ENCODE measurements at regions not wholly inside any gene's neighbourhood (a gene's known extent, or its start where the extent isn't known, plus 50 kb on each side); places are given as distances from the start of the nearest gene placed in this dataset.

- no peaks in the 10 kb centered on the region for H3K36me3 ChIP-seq
- no peaks in the 10 kb centered on the region for H3K27me3 ChIP-seq
- 73 to 81% methylated on average over 1 of the region's 1 CpG for WGBS, 2 donors
- H3K27ac ChIP-seq, result no peak overlapping the region
- no peak for TF ChIP-seq POLR2A (IDR thresholded peaks at IDR 0.05)
- intact Hi-C loops (cut with DNase I), result no loop called here
- no peak for DNase-seq
- H3K4me3 ChIP-seq, result no peak overlapping the region
- H3K4me1 ChIP-seq, result no peaks in the 10 kb centered on the region
- no peaks in the 10 kb centered on the region for H3K9me3 ChIP-seq
Measured at GRCh38 chr1:83500531-83500930, 498.4 kb downstream of the TTLL7 start.

GRCh38 chr1:83499998-83500397 lies 498.9 kb downstream of the TTLL7 start:
- no peak for DNase-seq
- TF ChIP-seq CTCF (IDR thresholded peaks at IDR 0.05) (no peak), POLR2A (IDR thresholded peaks at IDR 0.05) (no peak)
- WGBS, 2 donors, result 63 to 79% methylated on average over 3 of the region's 3 CpGs
- H3K4me3 ChIP-seq, result no peak overlapping the region
- no peaks in the 10 kb centered on the region for H3K27me3 ChIP-seq
- intact Hi-C loops (cut with DNase I), result no loop called here
- no peaks in the 10 kb centered on the region for H3K4me1 ChIP-seq
- H3K9me3 ChIP-seq, result no peaks in the 10 kb centered on the region
- no peaks in the 10 kb centered on the region for H3K36me3 ChIP-seq
- H3K27ac ChIP-seq, result no peak overlapping the region

- no peak for DNase-seq
- intact Hi-C loops (cut with DNase I), result no loop called here
- TF ChIP-seq POLR2A (IDR thresholded peaks at IDR 0.05) (no peak), CTCF (IDR thresholded peaks at IDR 0.05) (peak in 1 of 6 experiments; percentile 33)
Measured at GRCh38 chr1:83497563-83497962, 501.4 kb downstream of the TTLL7 start.

GRCh38 chr1:83495560-83495959 lies 503.4 kb downstream of the TTLL7 start:
- Histone ChIP-seq H3K27ac (no peak overlapping the region), H3K27me3 (no peaks in the 10 kb centered on the region), H3K9me3 (no peaks in the 10 kb centered on the region), H3K4me1 (no peaks in the 10 kb centered on the region), H3K36me3 (no peaks in the 10 kb centered on the region), H3K4me3 (no peak overlapping the region)
- DNase-seq, result no peak
- TF ChIP-seq CTCF (IDR thresholded peaks at IDR 0.05) (no peak), POLR2A (IDR thresholded peaks at IDR 0.05) (no peak)
- intact Hi-C loops (cut with DNase I), result no loop called here
- 89 to 94% methylated on average over 9 of the region's 9 CpGs for WGBS, 2 donors

More at GRCh38 chr1:83497563-83497962, 501.4 kb downstream of the TTLL7 start:
- H3K9me3 ChIP-seq, result no peaks in the 10 kb centered on the region
- H3K4me3 ChIP-seq, result no peak overlapping the region
- no peak overlapping the region for H3K27ac ChIP-seq
- 67 to 73% methylated on average over 1 of the region's 1 CpG for WGBS, 2 donors
- H3K4me1 ChIP-seq, result no peaks in the 10 kb centered on the region
- H3K36me3 ChIP-seq, result no peaks in the 10 kb centered on the region
- no peaks in the 10 kb centered on the region for H3K27me3 ChIP-seq

- TF ChIP-seq CTCF (IDR thresholded peaks at IDR 0.05) (no peak), POLR2A (IDR thresholded peaks at IDR 0.05) (no peak)
- Histone ChIP-seq H3K27me3 (no peaks in the 10 kb centered on the region), H3K9me3 (no peaks in the 10 kb centered on the region), H3K27ac (no peak overlapping the region), H3K4me3 (no peak overlapping the region), H3K36me3 (no peaks in the 10 kb centered on the region), H3K4me1 (no peaks in the 10 kb centered on the region)
- DNase-seq, result no peak
- intact Hi-C loops (cut with DNase I), result no loop called here
- 42 to 43% methylated on average over 2 of the region's 2 CpGs for WGBS, 2 donors
Measured at GRCh38 chr1:83493633-83494032, 505.3 kb downstream of the TTLL7 start.

GRCh38 chr1:83491930-83492329 lies 507.0 kb downstream of the TTLL7 start:
- H3K4me1 ChIP-seq, result no peaks in the 10 kb centered on the region

More at GRCh38 chr1:83491930-83492329, 507.0 kb downstream of the TTLL7 start:
- TF ChIP-seq CTCF (IDR thresholded peaks at IDR 0.05) (no peak), POLR2A (IDR thresholded peaks at IDR 0.05) (no peak)
- Histone ChIP-seq H3K27ac (no peak overlapping the region), H3K4me3 (no peak overlapping the region), H3K27me3 (no peaks in the 10 kb centered on the region), H3K36me3 (no peaks in the 10 kb centered on the region), H3K9me3 (no peaks in the 10 kb centered on the region)
- DNase-seq, result no peak
- intact Hi-C loops (cut with DNase I), result no loop called here
- WGBS, 2 donors, result 91 to 94% methylated on average over 2 of the region's 2 CpGs
